OCI-LY7 (cell line): ENCODE measurements at regions not wholly inside any gene's neighbourhood (a gene's known extent, or its start where the extent isn't known, plus 50 kb on each side); places are given as distances from the start of the nearest gene placed in this dataset.

Source experiments
- BruUV-seq: library from RNA; stranded (reverse); fragments of 400-500 nt; replicated peaks from 2 replicates; lab custom pipeline; 2021; lab: Mats Ljungman, UMichigan
- CTCF ChIA-PET: fragments of 300-600 bp; sonication (Branson Sonifier 250); formaldehyde crosslinking; loops from one replicate; lab custom pipeline; 2022; ENCODE audit warnings: antibody characterized with exemption; ENCODE audit not compliant: unreplicated experiment; lab: Charles Lee
- POLR2A ChIA-PET: fragments of 300-600 bp; sonication (Branson Sonifier 250); formaldehyde crosslinking; loops from one replicate; lab custom pipeline; 2022; ENCODE audit warnings: antibody characterized with exemption; lab: Charles Lee
- DNase-seq: peaks from one replicate; pipeline ENCODE4 v3.0.0-alpha.2; 2015; ENCODE audit warnings: low spot score
- H2AFZ ChIP-seq: fragments of 200-600 bp; sonication (generic), shearing (Covaris generic); 2 replicates; pipeline ENCODE4 v1.6.1; 2014; ENCODE audit warnings: mild to moderate bottlenecking, antibody characterized with exemption, low read length, moderate library complexity
- H3K27ac ChIP-seq: fragments of 200-600 bp; sonication (generic); 2 replicates; pipeline ENCODE4 v1.5.1; 2014; ENCODE audit warnings: mixed run types, low read depth, mild to moderate bottlenecking, moderate library complexity, low read length, inconsistent platforms; ENCODE audit not compliant: poor library complexity, severe bottlenecking
- H3K36me3 ChIP-seq: fragments of 200-600 bp; sonication (generic); 2 replicates; pipeline ENCODE4 v1.6.1; 2014; ENCODE audit warnings: mild to moderate bottlenecking, antibody characterized with exemption, low read length, moderate library complexity, mixed read lengths; ENCODE audit not compliant: insufficient read depth
- H3K4me1 ChIP-seq: fragments of 200-600 bp; sonication (generic); 2 replicates; pipeline ENCODE4 v1.5.1; 2014; ENCODE audit warnings: mild to moderate bottlenecking, low read length; ENCODE audit not compliant: insufficient read depth, poor library complexity, severe bottlenecking
- H3K4me2 ChIP-seq: fragments of 200-600 bp; sonication (generic); 2 replicates; pipeline ENCODE4 v1.6.1; 2014; ENCODE audit warnings: mild to moderate bottlenecking, low read length
- H3K4me3 ChIP-seq: fragments of 200-600 bp; sonication (generic); 2 replicates; pipeline ENCODE4 v1.5.1; 2014; ENCODE audit warnings: mild to moderate bottlenecking, low read depth, low read length; ENCODE audit not compliant: poor library complexity, severe bottlenecking
- H3K79me2 ChIP-seq: fragments of 200-600 bp; sonication (generic); 2 replicates; pipeline ENCODE4 v1.6.1; 2016; ENCODE audit warnings: low read depth, mild to moderate bottlenecking, low read length, moderate library complexity, mixed read lengths; ENCODE audit not compliant: insufficient read depth
- H3K9me2 ChIP-seq: fragments of 200-600 bp; sonication (generic); 2 replicates; pipeline ENCODE4 v1.6.1; 2016; ENCODE audit warnings: mild to moderate bottlenecking, low read length, mixed read lengths; ENCODE audit not compliant: insufficient read depth
- H3K9me3 ChIP-seq: fragments of 200-600 bp; sonication (generic); 2 replicates; pipeline ENCODE4 v1.6.1; 2014; ENCODE audit warnings: mild to moderate bottlenecking, mixed run types, low read length, mixed read lengths
- H4K20me1 ChIP-seq: fragments of 200-600 bp; sonication (generic); 2 replicates; pipeline ENCODE4 v1.6.1; 2014; ENCODE audit warnings: mild to moderate bottlenecking, antibody characterized with exemption, low read length, moderate library complexity, mixed read lengths; ENCODE audit not compliant: insufficient read depth
- CTCF ChIP-seq: fragments of 200-600 bp; sonication (generic); conservative IDR thresholded peaks from 2 replicates; pipeline ENCODE4 v1.5.1; 2014; ENCODE audit warnings: mild to moderate bottlenecking, antibody characterized with exemption, low read length, moderate library complexity, mixed read lengths
- EZH2phosphoT487 ChIP-seq: fragments of 200-600 bp; sonication (generic); IDR thresholded peaks from 2 replicates; pipeline ENCODE4 v1.6.1; 2018; ENCODE audit warnings: low read depth, borderline replicate concordance, mild to moderate bottlenecking, mixed run types, antibody characterized with exemption, low read length, moderate library complexity, mixed read lengths
- intact Hi-C: fragments of 100-400 bp; cut with micrococcal nuclease; formaldehyde crosslinking; loops from one replicate; pipeline ENCODE4 v1.10.0; 2022; ENCODE audit not compliant: unreplicated experiment

GRCh38 chr1:72412286-72412685 is 129.9 kb upstream of the NEGR1 start:
- Histone ChIP-seq H3K36me3 (no peaks in the 10 kb centered on the region), H3K4me3 (no peak overlapping the region), H4K20me1 (no peaks in the 10 kb centered on the region), H3K4me2 (no peak overlapping the region), H3K27ac (no peak overlapping the region), H3K4me1 (no peaks in the 10 kb centered on the region), H2AFZ (no peak overlapping the region), H3K9me3 (no peaks in the 10 kb centered on the region), H3K9me2 (no peaks in the 10 kb centered on the region), H3K79me2 (no peaks in the 10 kb centered on the region)
- BruUV-seq, result no TSS peak
- TF ChIP-seq CTCF, result no peak
- no peak for TF ChIP-seq EZH2phosphoT487
- ChIA-PET CTCF (no interaction called here), POLR2A (no interaction called here)
- intact Hi-C loops, result no loop called here
- no peak for DNase-seq

- intact Hi-C loops, result no loop called here
- BruUV-seq, result no TSS peak
- Histone ChIP-seq H2AFZ (no peak overlapping the region), H3K36me3 (no peaks in the 10 kb centered on the region), H3K79me2 (no peaks in the 10 kb centered on the region), H3K27ac (no peak overlapping the region), H3K9me2 (no peaks in the 10 kb centered on the region), H3K4me2 (no peak overlapping the region), H3K4me1 (no peaks in the 10 kb centered on the region), H4K20me1 (no peaks in the 10 kb centered on the region), H3K4me3 (no peak overlapping the region), H3K9me3 (no peaks in the 10 kb centered on the region)
- DNase-seq, result no peak
- POLR2A ChIA-PET, result no interaction called here
- TF ChIP-seq CTCF, result no peak
- TF ChIP-seq EZH2phosphoT487, result no peak
- CTCF ChIA-PET, result no interaction called here
Measured at GRCh38 chr1:72399807-72400206, 117.5 kb upstream of the NEGR1 start.

- ChIA-PET POLR2A (no interaction called here), CTCF (no interaction called here)
- no peak for DNase-seq
- no peaks in the 10 kb centered on the region for H3K4me1 ChIP-seq
- no peaks in the 10 kb centered on the region for H3K9me3 ChIP-seq
- H3K4me2 ChIP-seq, result no peak overlapping the region
- no peaks in the 10 kb centered on the region for H3K79me2 ChIP-seq
- TF ChIP-seq CTCF (no peak), EZH2phosphoT487 (no peak)
- H3K4me3 ChIP-seq, result no peak overlapping the region
- no peaks in the 10 kb centered on the region for H4K20me1 ChIP-seq
- no peak overlapping the region for H2AFZ ChIP-seq
- BruUV-seq, result no TSS peak
- H3K36me3 ChIP-seq, result no peaks in the 10 kb centered on the region
- H3K9me2 ChIP-seq, result no peaks in the 10 kb centered on the region
- H3K27ac ChIP-seq, result no peak overlapping the region
- intact Hi-C loops, result no loop called here
Measured at GRCh38 chr1:72397786-72398185, 115.4 kb upstream of the NEGR1 start.
